ENCODE measurements at regions not wholly inside any gene's neighbourhood (a gene's known extent, or its start where the extent isn't known, plus 50 kb on each side); places are given as distances from the start of the nearest gene placed in this dataset.
A peak's percentile ranks its signal among the peaks of the same experiment; 100 is the strongest.

DNA sequence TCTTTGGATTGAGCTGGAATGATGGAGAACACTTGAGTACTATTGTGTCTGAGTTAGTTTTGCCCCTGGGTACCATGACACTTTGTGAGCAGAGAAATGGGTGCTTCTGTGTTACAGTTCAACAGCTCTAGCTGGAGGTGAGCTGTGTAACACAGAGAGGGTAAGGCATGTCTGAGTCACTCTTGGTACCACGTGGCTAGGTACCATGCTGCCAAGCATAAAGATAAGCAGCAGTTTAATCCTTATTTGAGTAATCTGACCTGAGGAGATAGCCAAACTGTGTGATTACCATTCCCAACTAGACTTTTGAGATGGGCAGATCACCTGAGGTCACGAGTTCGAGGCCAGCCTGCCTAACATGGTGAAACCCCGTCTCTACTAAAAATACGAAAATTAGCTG is 122.0 kb downstream of the OLFM4 start:
- DNase-seq = no peak

DNA sequence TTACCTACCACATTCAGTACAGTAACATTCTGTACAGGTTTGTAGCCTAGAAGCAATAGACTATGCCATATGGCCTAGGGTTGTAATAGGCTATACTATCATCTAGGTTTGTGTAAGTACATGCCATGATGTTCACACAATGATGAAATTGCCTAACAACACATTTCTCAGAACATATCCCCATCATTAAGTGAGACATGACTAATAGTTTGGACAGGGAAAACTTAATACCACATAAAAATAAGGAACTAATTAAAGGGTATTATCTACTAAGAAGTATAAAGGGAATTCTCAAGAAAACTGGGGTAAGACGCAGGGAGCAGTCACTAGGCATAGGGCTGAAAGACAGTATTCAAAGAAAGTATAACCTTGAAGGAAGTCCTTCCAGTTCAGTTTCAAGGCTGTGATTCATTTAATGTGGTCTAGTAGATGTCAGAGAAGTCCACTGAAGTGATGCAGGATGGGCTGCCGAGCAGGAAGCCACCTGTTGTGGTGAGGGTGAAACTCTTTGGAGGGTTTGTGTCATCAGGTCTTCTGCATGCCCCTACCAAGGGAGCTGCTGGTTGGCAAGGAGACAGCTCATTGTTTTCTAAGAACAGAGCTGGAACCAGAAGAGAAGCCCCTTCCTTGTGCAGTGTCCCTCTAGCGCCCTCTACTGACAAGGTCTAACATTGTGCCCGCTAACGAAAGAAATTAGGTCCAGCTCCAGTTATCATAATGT is 122.9 kb downstream of the OLFM4 start:
- DNase-seq = peak; percentile 9

DNA sequence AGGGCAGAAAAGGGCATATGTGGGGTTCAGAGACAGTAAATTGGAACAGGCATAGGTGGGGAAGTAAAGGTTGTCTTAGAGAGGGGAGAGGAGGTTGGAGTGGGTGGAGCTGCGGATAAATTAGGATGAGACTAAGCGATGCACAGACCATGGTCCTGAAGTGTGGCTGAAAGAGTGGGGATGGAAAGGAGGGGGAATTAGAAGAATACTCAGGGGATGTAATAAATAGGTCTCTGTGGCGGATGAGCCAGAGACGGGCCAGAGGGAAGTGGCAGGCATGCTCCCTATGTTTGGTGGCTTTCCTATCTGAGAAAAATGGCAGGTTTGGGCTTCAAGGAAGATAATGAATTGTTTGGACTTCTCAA is 123.4 kb downstream of the OLFM4 start:
- no peak for DNase-seq

DNA sequence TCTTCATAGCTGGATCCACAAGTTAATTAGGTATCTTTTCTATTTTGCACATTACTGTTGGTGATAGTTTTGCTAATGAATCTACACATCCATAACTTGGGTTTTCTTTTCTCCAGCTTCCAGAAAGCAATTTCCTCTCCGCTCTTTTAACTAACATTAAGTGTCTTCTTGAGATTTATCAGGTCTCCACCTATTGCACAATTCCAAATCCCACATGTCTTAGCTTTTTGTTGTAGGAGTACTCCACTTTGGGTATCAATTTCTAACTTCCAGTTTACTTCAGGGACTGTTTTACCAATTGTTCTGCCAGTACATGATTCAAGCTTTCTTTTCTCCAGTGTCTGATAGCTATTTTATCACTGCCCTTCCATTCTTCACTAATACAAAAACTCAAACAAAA is 129.6 kb downstream of the OLFM4 start:
- DNase-seq = no peak

DNA sequence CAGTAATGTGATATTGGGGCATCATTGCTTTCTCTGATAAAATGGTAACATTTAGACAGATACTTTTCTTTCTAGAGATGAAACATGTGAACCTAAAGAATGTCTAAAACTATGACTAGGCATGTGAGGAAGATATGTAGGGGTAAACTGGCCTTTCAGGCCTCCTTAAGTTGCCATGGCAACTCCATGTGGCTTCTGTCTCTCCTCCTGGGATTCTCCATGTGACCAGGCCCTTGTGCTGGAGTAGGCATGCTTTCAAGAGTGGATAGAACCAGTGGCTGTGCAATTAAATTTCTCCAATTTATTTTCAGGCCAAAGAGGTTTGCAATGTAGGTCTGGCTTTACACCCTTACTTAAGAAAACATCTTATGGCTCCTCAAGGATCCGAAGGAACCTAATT is 130.8 kb downstream of the OLFM4 start:
- DNase-seq = no peak

DNA sequence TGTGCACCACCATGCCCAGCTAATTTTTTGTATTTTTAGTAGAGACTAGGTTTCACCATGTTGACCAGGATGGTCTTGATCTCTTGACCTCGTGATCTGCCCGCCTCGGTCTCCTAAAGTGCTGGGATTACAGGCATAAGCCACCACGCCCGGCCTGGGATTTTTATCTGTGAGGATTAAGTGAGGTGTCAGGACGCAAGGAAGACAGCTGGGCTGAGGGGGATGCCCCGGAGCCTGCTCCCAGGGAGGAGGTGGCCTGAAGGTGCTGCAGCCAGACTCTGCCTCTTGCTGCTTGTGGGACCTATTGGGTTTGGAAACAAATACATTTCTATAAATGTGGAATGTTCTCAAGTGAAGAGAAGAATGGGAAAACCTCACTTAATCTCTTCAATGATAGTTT is 131.6 kb downstream of the OLFM4 start:
- no peak for DNase-seq

DNA sequence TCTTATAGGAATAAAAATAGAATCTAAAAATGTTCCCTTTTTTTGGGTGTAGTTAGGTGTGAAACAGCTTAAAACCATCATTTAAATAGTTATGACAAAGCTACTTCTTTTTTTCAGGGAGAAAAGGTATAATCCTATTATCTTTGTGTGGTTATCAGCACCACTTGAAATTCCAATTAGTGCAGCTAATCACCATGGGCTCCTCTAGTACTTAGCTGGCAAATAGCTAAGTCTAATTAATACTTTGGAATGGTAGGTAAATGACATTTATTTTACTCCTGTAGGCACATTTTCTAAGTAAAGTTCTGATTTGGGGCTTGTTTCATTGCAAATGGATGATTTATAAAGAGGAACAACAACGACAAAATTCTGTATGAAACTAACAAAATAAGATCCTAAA is 132.6 kb downstream of the OLFM4 start:
- DNase-seq = no peak

DNA sequence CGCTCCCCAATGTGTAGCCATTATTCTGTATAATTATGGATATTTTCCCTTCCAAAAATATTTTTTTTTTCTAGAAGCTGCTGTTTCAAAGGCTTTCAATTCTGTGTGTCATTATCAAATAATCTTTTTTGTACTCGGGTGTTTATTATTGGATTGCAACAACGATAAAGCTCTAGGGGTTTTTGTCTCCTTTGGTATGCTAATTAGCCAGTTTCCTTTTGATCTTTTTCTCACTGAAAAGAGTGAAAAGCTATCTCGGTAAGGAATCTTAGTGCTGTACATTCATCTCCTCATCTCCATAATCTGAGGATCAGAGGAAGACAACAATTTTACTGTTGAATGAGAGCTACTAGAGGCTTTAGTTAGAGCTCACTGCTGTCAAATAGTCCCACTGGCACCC is 136.6 kb downstream of the OLFM4 start:
- DNase-seq = no peak

DNA sequence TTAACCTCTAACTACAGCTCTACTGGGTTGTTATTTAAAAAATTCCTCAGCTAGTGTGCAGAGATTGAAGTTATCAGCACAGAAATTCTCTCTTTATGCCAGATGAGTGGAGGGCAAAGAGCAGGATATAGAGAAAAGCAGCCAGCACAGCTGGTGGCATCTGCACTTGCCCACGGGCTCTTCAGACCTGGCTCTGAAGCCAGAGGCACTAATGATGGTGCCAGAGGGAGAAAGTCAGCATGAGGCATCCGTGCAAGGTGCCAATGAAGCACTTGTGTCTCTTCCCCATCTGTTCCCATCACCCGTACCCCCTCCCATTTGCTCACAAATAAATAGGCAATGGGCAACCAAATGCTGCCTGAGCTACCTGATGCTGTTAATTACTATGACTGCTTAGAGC is 138.9 kb downstream of the OLFM4 start:
- DNase-seq = no peak

DNA sequence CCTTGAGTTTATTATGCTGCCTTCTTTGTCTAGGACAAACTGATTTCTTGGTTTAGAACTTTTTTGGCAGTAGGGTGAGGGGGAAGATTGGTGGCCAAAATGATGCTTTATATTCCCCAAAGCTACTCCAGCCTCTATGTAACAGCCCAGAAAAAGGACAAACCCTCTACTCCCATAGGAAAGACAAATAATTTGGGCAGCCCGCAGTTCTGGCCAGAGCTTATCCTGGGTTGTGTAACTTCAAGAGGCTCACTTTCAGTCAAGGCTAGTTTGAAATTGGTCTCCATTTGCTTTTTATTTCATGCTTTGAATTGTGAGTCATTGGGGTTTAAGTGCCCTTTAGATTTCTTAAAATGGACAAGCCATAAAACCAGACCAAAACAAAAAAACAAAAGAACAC is 142.3 kb downstream of the OLFM4 start:
- DNase-seq = no peak

DNA sequence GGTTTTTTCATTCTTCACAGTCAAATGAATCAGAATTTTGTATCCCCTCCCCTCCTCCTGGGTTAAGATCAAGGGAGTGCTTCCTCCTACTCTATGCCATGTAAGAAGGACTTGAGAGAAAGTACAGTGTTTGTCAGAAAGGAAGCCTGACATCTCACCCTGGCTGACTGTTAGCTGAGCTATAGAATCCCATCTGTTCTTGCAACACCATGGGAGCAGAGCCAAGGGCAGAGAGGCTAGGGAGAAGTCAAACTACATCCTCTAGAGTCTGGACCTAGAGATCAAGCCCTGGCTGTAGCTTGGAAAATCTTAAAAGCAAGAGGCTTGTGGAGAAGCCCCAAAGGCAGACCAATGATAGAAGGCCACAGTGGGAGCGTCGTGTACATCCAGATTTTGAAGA is 145.9 kb downstream of the OLFM4 start:
- no peak for DNase-seq

DNA sequence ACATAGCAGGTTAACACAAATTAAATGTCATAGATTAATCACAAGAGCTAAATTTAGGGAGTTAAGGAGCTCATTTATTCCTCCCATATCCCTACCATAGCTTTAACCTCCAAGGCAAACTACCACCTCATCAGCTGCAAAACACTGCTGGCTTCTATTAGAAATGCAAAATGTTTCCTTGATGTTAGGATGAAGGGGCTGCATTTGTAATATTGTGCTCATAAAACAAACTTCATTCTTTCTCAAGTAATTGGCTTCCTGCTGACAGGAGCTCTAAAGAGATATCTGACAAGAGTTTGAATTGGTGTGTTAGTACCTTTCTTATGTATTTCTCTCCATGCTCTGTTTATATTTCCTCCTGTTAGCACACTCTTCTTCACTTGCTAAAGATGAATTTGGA is 152.1 kb downstream of the OLFM4 start:
- DNase-seq = no peak

DNA sequence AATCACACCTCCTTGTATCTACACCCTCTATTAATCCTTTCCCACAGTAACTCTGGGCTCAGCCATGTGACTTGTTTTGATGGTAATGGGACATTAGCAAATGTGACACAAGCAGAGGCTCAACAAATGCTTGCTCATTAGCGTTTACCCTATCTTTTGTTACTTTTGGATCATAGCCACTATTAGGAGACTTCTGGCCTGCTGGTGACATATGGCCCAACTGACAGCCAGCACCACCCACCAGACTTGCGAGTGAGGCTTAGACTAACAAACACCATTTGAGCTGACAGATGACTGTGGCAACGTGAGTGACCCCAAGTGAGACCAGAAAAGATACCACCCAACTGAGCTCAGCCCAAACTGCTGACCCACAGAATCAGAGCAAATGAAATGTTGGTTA is 154.1 kb downstream of the OLFM4 start:
- no peak for DNase-seq

DNA sequence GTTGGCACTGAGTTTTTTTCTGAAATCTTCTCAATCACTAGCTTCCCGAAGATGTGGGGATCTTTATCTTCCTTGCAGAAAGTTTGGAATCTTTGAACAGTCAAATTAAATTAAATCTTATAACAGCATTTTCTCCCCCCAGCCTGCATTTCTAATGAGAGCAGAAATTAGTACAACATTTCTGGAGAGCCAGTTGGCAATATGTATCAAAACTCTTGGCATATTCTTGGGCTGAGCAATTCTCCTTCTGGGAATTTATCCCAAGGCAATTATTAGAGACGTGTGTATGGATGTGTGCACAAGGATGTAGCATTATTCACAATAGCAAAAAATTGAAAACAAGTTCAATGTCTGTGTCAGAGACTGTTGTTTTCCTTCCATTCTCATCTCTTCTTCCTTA is 159.5 kb downstream of the OLFM4 start:
- no peak for DNase-seq

DNA sequence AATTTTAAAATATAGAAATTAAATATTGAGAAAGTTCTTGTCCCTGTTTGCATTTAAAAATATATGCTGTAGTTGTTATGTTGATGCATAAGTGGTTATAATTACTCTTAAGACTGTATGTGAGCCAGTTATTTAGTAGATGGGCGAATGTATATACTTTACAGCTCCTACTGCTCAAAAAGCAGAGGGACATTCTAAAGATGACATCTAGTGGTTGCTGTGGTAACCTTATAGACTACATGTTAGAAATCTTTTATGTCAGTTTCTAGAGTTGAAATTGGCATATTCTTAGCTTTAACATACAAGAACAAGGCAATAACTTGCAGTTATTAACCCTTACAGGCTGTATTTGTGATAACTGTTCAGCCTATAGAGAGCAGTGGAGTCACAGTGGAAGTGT is 160.5 kb downstream of the OLFM4 start:
- DNase-seq = no peak

DNA sequence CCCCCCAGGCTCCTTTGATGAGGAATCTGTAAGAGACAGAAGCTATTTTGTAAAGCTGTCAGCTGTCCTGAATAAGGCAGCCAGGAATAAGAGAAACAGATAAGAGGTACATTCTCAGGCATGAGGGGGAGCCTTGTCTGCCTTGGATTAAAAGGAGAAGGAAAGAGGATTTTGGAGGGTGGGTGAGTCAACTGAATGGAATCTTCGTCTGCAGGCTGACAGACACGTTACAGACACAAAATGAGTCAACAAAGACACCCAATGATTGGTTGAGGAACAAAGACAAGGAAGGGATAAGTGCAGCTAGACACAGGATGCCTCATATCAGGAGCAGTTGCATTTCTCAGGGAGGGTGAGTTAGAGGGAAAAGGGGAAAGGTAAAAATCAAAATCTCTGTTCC is 162.5 kb downstream of the OLFM4 start:
- no peak for DNase-seq

DNA sequence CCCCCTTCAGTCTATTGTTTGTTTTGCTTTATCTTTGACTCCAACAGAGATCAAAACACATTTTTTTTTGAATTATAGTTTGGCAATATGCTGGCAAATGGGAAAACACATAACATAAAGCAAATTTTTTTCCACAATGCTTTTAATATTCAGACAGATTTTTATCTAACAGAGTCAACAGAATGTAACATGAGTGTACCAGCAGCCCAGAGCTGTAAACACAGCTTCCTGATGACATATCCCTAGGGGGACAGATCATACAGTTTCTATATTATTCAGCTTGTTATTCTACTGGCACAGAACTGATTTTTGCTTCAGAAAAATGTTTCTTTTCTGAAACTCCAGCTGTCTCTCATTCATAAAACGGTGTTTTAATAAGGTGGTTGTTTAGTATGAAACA is 168.8 kb downstream of the OLFM4 start:
- DNase-seq = no peak

DNA sequence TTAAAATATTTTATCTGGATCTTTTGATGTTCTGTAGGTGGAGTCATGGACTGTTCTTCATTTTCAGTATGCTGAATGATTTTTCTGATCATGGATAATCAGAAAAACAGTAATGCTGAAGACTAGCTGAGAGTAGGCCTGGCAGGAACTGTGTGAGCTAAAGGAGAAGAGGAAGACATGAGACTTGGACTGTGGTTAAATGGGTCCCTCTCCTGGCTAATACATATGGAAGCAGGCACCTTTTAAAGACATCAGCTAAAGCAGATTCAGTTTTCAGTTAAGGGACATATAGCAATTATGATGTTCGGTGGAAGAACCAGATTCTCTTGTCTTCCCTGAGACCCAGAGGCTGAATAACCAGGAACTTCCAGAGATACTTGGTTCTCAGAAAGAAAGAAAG is 169.4 kb downstream of the OLFM4 start:
- no peak for DNase-seq

DNA sequence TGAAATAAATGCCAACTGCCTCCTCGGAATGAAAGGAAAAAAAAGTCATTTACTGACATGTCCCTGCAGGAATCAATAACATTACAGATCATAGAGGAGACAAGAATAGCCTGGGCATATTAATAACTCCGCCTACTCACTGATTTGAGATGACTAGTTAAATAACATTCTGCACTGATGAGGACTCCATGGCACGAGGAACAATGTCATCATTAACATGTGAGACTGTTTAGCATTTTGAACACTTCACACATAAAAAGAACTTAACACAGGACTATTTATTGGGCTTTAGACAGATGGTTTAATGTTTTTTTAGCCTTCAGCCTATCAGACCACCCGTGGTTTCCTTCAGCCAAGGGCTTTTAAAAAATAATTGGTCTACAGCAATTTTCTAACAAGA is 170.1 kb downstream of the OLFM4 start:
- DNase-seq = no peak

DNA sequence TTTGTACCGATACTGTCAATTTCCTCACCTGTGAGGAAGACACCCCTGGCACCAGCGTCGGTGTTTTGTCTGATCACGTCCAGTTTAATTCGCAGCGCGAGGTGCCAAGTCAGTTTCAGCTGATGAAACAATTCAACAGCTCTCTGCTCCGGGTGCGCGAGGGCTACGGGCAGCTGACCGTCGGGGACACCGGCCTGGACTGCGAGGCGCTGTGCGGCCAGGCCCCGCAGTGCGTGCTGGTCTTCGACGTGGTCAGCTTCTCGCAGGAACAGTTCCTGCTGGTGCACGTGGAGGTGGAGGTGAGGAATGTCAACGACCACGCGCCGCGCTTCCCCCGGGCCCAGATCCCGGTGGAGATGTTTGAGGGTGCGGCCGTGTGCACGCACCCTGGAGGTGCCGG is 171.5 kb downstream of the OLFM4 start:
- DNase-seq = no peak

DNA sequence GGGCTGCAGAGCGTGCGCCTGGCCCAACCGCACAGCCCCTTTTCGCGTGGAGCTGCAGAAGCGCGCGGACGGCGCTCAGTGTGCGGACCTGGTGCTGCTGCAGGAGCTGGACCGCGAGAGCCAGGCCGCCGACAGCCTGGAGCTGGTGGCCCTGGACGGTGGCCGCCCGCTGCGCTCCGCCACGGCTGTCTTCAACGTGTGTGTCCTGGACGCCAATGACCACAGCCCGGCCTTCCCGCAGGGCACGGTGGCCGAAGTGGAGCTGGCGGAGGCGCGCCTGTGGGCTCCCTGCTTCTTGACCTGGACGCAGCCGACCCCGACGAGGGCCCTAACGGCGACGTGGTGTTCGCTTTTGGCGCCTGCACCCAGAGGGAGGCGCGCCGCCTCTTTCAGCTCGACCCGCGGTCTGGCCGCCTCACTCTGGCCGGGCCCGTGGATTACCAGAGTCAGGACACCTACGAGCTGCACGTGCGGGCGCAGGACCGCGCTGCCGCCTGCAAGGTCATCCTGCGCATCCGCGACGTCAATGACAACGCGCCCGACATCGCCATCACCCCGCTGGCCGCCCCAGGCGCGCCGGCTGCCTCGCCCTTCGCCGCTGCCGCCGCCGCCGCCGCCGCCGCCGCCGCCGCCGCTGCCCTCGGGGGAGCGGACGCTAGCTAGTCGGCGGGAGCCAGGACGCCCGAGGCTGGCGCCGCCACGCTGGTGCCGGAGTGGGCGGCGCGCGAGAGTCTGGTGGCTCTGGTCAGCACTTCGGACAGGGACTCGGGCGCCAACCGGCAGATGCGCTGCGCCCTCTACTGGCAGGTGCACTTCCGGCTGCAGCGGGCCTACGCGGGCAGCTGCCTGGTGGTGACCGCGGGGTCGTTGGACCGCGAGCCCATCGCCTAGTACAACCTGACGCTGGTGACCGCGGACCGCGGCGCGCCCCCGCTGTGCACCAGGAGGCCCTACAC is 172.2 kb downstream of the OLFM4 start:
- DNase-seq = no peak

DNA sequence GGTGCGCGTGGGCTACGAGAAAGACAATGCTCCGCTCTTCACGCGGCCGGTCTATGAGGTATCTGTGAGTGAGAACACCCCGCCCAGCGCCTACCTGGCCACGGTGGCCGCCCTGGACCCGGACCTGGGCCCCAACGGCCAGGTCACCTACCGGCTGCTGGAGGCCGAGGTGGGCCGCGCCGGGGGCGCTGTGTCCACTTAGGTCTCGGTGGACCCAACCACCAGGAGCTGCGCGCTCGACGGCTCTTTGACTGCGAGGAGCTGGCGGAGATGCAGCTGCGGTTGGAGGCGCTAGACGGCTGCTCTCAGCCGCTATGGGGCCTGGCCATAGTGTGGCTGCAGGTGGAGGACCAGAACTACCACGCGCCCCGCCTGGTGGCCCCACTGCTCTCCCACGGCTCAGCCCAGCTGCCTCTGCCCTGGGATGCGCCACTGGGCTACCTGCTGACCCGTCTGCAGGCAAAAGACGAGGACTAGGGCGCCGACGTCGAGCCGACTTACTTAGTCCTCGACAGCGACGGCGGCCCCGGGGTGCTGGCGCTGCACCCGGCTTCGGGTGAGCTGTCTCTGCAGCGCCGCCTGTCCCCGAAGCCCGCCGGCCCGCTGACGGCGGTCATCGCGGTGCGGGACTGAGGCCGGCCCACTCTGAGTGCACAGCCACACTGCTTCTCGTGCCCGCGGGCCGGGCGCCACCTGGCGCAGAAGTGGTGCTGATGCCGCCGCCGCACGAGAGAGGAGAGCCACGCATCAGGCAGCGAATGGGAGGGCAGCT is 173.0 kb downstream of the OLFM4 start:
- DNase-seq = no peak

DNA sequence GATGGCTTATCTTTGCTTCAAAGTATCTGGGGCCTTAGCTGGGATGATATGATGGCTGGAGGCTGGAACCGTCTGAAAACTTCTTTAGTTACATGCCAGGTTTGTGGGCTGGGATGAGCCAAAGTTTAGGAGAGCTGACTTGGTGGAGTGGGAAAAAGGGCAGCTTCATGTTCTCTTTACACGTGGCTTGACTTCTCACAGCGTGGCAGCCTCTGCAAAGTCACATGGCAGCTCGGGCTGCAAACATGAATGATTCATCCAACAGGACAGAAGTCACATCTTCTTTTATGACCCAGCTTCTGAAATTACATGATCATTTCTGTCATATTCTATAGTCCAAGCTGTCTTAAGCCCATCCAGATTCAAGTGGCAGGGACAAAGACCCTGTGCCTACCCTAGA is 176.0 kb downstream of the OLFM4 start:
- DNase-seq = no peak

DNA sequence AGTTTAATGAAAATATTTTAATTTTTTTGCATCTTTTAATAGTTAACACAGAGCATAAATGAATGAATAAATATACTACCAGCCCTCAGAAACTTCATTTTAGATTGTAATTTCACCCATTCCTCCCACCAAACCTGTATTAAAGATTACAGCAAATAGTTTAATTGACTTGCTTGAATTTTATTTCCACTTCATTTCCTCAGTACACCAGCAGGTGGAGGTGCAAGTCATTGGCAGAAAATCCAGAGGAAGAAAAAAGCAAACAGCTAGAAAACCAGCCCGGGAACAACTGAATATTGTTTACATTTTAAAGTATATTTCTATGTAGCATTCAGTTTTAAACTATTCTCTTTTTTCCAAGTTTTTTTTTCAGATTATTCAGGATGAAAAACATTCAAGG is 177.8 kb downstream of the OLFM4 start:
- DNase-seq = no peak
